Left ventricle myocardium inferior (tissue), 1 donor: ENCODE measurements at regions not wholly inside any gene's neighbourhood (a gene's known extent, or its start where the extent isn't known, plus 50 kb on each side); places are given as distances from the start of the nearest gene placed in this dataset.

Source experiments
- DNase-seq: peaks from one replicate; pipeline ENCODE4 v3.0.0-alpha.2; 2020
- H3K27ac ChIP-seq: fragments of 200-600 bp; replicated peaks from 2 replicates; pipeline ENCODE4 v1.8.0; 2021
- H3K27me3 ChIP-seq: fragments of 200-600 bp; 2 replicates; pipeline ENCODE4 v1.8.0; 2021; ENCODE audit warnings: low read depth
- H3K36me3 ChIP-seq: fragments of 200-600 bp; 2 replicates; pipeline ENCODE4 v1.8.0; 2021
- H3K4me1 ChIP-seq: fragments of 200-600 bp; 2 replicates; pipeline ENCODE4 v1.8.0; 2021
- H3K4me3 ChIP-seq: fragments of 200-600 bp; 2 replicates; pipeline ENCODE4 v1.8.0; 2021; ENCODE audit warnings: mild to moderate bottlenecking, moderate library complexity
- H3K9me3 ChIP-seq: fragments of 200-600 bp; replicated peaks from 2 replicates; pipeline ENCODE4 v1.8.0; 2021
- CTCF ChIP-seq: fragments of 200-600 bp; IDR thresholded peaks from 2 replicates; pipeline ENCODE4 v1.8.0; 2021; ENCODE audit warnings: antibody characterized with exemption, mild to moderate bottlenecking, borderline replicate concordance
- intact Hi-C: fragments of 100-400 bp; cut with micrococcal nuclease; formaldehyde crosslinking; loops from one replicate; pipeline ENCODE4 v1.11.0; 2022
- donor health status: DM: no; HTN: yes; CAD: no; lungs with severe emphysema.

- no peak for DNase-seq
- Histone ChIP-seq H3K27ac (peak overlapping the region; percentile 44), H3K9me3 (peaks cover 10% of the 10 kb centered on the region)
Observed at GRCh38 chr15:88394553-88395145, 72.5 kb downstream of the MRPL46 start.

DNA sequence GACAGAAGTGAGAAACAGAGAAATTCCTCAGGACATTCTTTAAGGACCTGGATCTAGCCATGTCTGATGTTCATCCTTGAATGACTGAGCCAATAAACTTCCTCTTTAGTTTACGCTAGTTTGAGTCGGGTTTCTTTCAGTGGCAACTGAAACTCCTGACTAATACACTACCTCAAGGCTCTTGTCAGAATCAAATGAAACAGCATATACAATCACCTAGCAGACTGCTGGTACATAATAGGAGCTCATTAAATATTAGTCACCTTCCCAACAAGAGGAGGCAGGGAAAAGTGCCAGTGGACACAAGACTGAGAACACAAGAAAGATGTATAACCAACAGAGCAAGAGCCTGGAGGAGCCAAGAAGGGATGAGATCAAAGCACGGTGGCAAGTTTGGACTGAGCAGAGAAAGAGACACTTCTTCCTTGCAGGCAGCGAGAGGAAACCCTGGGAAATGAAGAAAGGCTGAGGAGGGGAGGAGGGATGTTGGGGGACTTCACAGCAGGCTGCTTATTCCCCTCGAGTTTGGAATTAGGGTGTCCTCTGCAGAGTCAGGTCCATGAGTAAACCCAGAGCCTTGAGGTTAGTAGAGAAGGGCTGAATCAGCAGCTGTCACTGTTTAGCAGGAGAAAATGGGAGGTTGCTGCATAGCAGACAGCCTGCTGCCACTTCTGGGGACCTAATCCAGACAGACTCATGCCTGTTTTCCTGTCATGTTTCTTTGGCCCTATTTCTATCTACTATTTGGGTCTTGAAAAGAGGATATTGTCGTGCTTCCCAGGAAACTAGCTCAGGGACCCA is 73.3 kb downstream of the MRPL46 start:
- peaks cover 21% of the 10 kb centered on the region for H3K4me1 ChIP-seq
- H3K27me3 ChIP-seq, result no peaks in the 10 kb centered on the region
- no peak for DNase-seq
- H3K36me3 ChIP-seq, result no peaks in the 10 kb centered on the region
- peak overlapping the region; percentile 44 for H3K27ac ChIP-seq
- peaks cover 10% of the 10 kb centered on the region for H3K9me3 ChIP-seq
- intact Hi-C loops, result no loop called here
- no peak for TF ChIP-seq CTCF
- no peak overlapping the region for H3K4me3 ChIP-seq

More at GRCh38 chr15:88394553-88395145, 72.5 kb downstream of the MRPL46 start:
- TF ChIP-seq CTCF, result no peak
- Histone ChIP-seq H3K36me3 (no peaks in the 10 kb centered on the region), H3K4me3 (no peak overlapping the region), H3K27me3 (no peaks in the 10 kb centered on the region), H3K4me1 (peaks cover 21% of the 10 kb centered on the region)
- intact Hi-C loops, result no loop called here

GRCh38 chr15:88391700-88392099 is 75.5 kb downstream of the MRPL46 start:
- Histone ChIP-seq H3K36me3 (no peaks in the 10 kb centered on the region), H3K27ac (no peak overlapping the region), H3K27me3 (no peaks in the 10 kb centered on the region), H3K4me3 (no peak overlapping the region), H3K9me3 (peaks cover 10% of the 10 kb centered on the region), H3K4me1 (peaks cover 21% of the 10 kb centered on the region)
- TF ChIP-seq CTCF, result no peak
- intact Hi-C loops, result no loop called here
- no peak for DNase-seq

DNA sequence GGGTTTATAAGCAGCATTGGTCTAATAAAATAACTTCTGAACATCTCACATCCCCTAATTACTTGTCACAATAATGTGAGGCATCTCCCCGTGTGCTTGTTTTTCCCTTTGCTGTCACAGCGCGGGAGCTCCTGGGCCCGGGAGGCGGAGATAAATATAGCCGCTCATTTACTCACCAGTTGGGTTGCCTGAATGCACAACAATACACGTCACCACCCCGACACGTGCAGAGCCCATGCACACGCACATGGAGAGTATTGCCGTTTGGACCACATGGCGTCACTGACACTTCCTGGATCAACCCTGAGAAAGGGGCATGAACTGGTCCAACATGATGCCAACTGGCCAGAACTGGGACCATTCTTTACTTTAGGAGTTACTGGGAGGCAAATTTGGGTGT is 76.2 kb downstream of the MRPL46 start:
- no peaks in the 10 kb centered on the region for H3K27me3 ChIP-seq
- DNase-seq, result no peak
- H3K27ac ChIP-seq, result peak overlapping the region; percentile 55
- no peak overlapping the region for H3K4me3 ChIP-seq
- intact Hi-C loops, result no loop called here
- H3K36me3 ChIP-seq, result no peaks in the 10 kb centered on the region
- H3K9me3 ChIP-seq, result peaks cover 8% of the 10 kb centered on the region
- H3K4me1 ChIP-seq, result peaks cover 17% of the 10 kb centered on the region
- no peak for TF ChIP-seq CTCF

DNA sequence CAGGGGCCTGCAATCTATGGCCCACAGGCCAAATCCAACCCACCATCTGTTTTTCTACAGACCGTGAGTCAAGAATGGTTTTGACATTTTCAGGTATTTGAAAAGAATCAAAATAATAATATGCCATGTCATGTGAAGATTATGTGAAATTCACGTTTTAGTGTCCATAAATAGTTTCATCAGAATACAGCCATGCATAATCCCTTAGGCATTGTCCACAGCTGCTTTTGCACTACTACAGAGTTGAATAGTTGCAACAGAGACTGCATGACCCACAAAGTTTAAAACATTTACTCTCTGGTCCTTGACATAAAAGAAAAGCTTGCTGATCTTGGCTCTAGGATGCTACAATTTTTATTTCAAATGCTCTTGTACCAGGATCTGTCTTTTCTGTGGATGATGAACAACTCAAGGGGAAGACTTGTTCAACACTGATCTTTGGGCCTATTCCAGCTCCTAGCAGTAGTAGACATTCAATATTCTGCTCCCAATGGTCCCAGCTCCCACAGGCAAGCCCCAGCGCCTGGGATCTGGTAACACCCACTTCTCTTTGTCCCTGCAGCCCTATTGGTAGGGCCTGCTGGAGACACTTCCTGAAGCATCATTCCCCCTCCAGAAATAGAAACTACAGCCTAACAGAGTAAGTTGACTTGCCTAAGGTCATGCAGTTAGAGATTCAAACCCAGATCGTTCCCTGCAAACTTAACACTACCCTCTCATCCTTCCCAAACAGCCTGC is 76.9 kb downstream of the MRPL46 start:
- no peaks in the 10 kb centered on the region for H3K27me3 ChIP-seq
- DNase-seq, result no peak
- peak overlapping the region; percentile 55 for H3K27ac ChIP-seq
- no peaks in the 10 kb centered on the region for H3K36me3 ChIP-seq
- peaks cover 2% of the 10 kb centered on the region for H3K9me3 ChIP-seq
- intact Hi-C loops, result no loop called here
- no peak overlapping the region for H3K4me3 ChIP-seq
- TF ChIP-seq CTCF, result no peak
- H3K4me1 ChIP-seq, result peaks cover 10% of the 10 kb centered on the region
